CD4-positive, alpha-beta T cell treated with Interleukin-4 for 4 hours (primary cell): ENCODE measurements at regions not wholly inside any gene's neighbourhood (a gene's known extent, or its start where the extent isn't known, plus 50 kb on each side); places are given as distances from the start of the nearest gene placed in this dataset.
"Not testable (repeated sequence)": the region's sequence is repeated elsewhere in the genome, so short reads cannot be mapped to it uniquely, and the experiment has no call there.

Experiments
- DNase-seq: peaks from one replicate; pipeline ENCODE4 v3.0.0-alpha.2; 2020

DNA sequence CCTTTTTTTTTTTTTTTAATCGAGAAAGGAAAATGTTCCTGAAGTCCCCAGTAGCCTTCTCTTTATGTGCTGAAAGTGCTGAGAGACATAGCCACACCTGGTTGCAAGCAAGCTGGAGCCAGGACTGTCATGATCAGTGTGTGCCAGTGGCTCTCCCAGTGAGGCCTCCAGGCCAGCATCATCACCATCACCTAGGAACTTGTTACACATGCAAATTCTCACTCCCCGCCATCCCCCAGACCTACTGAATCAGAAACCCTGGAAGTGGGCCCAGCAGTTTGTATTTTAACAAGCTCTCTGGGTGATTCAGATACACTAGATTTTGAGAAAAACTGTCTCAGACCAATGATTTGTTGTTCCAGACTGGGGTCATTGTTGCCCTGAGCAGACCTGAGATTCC lies 181.9 kb upstream of the GLRA1 start:
- no peak for DNase-seq

DNA sequence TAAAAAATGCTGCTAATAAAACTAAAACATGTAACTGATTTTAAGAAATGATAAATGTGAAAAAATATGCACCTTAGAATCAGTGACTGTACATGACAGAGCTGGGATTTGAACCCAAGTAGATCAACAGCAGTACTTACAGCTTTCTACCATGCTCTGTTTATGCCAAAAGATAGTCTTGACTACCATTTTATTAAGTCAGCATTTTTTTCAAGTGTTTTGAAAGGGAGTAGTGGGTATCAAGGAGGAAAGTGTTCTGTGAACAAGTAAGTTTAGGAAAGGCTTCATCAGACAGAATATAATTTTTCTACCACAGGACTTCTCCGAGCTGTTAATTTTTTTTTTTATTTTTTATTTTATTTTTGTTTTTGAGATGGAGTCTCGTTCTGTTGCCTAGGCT lies 180.4 kb upstream of the GLRA1 start:
- no peak for DNase-seq

DNA sequence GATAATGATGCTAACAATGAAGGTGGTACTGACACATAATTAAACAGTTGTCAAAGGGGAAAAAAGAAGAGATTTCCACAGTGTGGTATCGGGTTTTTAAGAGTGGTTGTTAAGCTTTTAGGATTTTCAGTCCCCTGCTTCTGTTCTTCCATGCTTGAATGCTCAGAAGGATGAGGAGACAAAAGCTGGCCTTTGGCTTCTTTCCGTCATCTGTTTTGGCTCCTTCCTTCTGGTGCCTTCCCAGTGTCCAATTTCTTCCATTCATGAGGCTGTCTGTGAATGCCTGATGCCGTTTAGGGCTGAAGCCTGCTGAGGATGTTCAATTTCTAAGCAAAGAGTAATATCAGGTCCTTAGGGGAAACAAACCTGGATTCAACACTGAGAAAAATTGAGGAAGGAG lies 179.6 kb upstream of the GLRA1 start:
- DNase-seq, result no peak

DNA sequence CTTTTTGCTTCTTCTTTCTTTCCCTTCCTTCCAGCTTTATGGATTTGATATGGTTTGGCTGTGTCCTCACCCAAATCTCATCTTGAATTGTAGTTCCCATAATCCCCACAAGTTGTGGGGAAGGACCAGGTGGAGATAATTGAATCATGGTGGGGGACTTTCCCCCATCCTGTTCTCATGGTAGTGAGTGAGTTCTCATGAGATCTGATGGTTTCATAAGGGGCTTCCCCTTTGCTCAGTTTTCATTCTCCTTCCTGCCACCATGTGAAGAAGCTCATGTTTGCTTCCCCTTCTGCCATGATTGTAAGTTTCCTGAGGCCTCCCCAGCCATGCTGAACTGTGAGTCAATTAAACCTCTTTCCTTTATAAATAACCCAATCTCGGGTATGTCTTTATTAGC lies 178.3 kb upstream of the GLRA1 start:
- DNase-seq, result not testable (repeated sequence)

DNA sequence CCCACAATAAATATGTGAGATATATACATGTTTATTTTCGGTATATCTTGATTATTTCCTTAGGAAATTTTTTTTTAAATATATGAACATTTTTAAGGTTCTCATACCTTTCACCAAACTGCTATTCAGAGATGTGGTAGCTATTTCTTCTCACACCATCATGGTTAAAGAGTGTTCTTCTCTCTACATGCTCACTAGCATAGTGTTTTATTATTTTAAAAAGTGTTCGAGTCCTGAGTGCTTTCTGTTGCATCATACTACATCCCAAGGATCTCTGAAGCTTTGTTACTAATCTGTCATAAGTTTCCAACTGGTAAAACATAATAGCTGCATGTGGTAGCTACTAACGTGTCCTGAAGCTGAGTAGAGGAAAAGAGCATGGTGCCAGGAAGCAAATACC lies 177.4 kb upstream of the GLRA1 start:
- DNase-seq, result no peak

DNA sequence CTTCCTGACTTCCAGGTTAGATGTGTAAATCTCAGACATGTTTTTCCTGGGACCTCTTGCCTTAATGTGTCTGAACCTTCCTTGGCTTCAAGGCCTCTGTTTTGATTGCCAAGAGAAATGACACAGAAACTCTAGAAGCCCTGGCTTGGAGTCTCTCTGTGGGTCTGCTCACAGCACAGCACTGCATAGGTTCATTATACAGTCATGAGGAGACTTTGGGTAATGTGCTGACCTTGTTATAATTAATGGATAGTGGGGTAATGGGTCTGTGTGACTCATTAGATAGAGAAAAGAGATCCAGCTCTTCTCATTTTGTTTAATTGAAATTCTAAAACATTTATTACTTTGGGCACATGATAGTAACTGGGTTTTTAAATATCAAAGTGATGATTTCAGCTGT lies 175.8 kb upstream of the GLRA1 start:
- no peak for DNase-seq

DNA sequence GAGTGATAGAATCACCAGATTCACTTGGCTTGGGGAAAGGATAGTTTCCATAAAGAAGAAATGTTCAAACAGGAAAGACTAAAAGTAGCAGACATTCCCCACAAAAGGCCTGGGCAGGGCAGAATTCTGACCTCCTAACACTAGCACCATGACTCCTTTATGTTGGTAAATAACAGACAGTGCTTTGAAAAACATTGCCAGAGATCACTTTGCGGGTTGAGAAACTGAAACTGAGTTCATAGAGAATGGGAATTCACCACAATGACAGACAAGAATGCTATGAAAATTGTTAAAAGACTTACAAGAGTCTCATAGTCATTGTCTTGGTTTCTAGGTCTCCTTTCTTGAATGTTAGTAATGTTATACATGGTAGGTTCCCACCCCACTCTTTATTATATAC lies 172.5 kb upstream of the GLRA1 start:
- no peak for DNase-seq

DNA sequence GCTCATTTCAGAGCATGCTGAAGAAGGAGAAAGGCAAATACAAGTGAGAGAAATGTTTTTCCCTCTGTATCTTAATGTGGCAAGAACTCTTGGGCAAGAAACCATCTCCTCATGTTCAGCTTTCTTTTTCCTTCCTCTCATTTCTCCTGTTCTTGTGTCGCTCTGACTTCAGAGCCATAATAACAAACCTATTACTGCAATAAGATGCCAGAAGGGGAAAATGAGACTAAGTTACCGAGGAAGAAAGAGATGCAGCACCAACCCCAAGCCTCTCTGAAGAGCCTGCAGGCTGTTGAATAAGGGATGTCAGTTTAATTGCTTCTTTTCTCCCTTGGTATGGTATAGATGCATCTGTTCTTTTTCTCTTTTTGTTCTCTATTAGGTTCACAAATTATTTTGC lies 170.1 kb upstream of the GLRA1 start:
- DNase-seq, result no peak

DNA sequence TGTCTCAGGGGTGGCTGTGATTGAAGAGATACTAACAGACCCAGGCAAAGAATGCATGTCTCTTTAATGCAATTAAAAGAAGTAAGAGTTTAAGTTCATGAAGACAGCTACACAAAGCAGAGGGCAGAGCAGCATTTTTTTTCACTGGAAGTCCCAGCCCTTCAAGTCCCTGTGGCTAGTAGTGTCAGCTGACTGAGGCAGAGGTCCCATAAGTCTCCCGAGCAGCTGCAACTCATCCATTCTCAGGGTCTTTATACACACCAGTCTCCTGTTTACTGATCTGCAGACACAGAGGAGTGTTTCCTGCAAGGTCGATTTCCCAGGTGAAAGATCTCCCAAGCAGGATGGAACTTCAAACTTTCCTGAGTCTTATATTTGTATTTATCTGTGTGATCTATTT lies 169.4 kb upstream of the GLRA1 start:
- no peak for DNase-seq

DNA sequence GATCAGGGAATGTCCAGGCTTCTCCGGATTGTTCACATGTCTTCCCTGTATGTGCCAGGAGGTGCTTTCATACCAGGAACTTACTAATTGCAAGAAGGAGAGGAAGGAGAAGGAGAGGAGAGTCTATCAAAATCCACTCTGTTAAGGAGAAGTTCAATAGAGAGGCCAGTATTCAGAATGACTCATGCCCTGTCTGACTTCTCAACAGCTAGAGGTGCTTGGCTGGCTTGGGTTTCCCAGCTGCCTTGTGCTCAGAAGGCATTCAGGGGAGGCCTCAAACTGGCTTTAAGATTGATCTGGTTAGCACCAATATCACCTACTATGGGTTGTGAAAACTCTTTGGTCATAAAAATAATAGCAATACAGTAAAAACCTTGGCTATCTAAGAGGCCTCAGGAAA lies 167.9 kb upstream of the GLRA1 start:
- no peak for DNase-seq

DNA sequence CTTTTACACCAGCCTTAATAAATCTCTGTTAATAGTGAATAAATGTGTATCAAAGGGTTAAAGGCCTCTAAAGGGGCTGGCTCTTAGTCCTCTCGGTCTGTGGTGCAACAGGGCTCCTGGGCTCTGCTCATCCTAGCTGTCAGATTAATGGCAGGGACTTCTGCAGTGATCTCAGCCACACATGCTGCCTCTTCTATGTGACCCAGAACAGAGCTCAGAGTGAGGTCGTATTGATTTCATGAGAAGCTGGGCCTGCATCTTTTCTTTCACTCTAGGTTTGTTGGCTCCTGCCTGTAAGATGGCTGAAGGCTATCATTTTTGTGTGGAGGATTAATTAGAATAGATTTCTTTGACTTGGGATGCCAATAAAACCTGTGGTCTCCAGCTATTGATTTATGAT lies 165.0 kb upstream of the GLRA1 start:
- no peak for DNase-seq

DNA sequence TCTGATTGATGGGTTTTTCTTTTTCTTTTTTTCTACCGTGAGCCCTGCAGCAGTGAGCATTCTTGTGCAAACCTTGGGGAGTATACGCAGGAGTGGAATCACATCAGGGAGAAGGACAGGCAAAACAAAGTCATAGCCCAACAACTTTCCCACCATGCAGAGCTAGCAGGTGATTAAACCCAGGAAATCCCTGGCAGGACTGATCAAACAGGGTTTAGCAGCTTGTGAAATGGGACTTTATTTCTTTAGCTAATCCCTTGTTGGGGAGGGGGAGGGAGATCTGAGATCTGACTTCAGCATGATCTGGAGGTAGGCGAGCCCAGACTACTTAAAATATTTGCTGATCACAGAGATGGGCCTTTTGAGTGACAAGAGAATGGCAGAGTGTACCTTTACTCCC lies 162.0 kb upstream of the GLRA1 start:
- DNase-seq, result no peak

DNA sequence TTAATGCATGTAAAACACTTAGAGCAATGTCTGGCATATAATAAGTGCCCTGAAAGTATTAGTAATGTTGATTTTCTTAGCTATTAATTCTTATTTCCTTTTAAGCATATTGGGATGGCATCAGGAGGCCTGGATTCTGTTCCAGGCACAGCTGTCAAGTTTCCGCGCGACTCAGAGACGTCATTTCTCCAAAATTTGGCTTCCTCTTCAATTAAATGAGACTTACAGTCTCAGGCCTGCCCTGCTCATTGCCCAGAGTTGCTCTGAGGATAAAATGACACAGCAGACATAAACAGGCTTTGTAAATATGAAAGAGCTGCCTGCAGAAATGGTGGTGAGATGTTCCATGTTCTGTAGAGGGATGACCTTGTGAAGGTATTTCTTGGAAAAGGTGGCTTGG lies 159.8 kb upstream of the GLRA1 start:
- no peak for DNase-seq

DNA sequence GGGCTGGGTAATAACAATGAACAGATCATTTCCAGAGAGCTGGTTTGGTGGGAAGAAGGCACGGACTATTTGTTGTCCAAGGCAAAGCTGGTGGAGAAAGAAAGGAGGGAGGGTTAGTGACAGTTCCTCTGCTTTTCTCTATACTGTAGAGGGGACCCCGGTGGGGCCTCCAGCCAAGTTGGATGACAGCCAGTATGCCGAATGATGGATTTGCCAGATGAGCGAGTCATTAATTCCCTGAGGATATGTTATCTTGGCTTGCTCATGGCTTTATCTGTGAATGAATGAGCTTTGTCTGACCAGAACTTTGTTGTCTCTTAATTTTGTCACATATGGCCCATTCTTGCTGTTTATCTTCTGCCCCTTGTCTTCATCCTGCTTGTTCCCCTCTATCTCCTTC lies 158.6 kb upstream of the GLRA1 start:
- no peak for DNase-seq

DNA sequence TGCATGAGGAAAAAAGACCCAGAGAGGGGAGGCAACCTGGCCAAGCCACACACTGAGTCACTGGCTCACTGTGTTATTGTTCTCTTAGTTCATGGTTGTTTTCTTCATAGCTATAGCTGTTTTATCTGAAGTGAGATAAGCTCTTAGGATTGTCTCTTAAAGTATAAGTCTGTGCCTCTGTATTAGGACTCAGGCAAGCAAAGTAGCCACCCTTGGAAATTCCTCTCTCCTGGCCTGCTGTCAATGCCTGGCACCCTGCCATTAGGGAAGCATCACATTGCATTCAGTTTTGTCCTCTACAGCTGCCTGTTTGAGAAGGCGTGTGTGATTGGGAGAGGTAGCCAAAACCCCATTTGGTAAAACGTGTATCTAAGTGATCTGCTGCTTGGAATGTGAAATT lies 147.4 kb upstream of the GLRA1 start:
- no peak for DNase-seq

DNA sequence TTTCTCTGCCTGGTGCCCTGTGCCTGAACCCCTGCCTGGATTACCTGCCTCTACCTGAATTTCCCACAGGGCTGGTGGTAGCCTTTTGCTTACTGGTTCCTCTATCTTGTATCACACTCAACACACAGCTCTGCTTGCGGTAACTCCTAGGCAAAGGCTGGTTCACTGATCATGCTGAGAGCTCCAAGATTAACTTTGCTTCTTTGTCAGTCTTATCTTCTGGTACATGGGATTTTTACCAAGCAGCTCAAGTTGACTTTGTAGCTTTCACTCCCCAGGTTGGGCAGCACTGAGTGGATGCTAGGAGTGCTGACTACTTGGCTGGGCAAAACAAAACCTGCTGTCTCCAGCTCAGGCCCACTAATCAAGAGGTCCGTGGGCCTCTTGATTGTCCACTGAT lies 145.9 kb upstream of the GLRA1 start:
- no peak for DNase-seq

DNA sequence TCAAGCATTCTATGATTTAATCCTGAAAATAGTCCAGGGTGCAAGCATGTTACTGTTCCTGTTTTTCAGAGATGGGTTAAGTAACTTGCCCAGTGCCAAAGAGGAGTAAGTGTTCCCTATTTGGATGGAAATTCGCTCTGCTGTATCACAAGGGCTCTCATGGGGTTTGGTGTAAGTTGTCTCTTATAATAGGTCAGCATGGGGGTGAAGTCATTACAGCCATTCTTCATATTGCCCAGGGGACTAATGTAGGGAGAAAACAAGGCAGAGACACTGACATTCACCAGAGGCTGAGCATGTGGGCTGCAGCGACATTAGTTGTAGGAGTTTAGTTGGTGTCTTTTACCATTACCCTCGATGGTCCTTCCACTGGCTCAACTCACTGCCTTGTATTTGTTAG lies 142.1 kb upstream of the GLRA1 start:
- no peak for DNase-seq

DNA sequence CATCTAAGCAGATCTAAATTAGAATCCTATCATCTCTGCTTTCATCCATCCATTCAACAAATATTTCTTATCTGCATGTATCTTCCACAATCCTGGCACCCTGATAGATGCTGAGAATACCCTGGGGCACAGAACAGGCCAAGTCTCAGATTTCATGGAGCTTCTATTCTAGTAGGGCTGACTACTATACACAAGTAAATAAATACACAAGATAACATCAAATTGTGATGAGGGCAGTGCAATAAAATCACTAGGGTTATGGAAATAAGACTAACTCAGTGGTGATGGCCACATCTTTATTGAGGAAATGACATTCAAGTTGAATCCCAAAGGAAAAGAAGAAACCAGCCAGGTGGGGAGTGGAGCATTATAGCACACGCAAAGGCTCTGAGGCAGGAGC lies 138.4 kb upstream of the GLRA1 start:
- no peak for DNase-seq

DNA sequence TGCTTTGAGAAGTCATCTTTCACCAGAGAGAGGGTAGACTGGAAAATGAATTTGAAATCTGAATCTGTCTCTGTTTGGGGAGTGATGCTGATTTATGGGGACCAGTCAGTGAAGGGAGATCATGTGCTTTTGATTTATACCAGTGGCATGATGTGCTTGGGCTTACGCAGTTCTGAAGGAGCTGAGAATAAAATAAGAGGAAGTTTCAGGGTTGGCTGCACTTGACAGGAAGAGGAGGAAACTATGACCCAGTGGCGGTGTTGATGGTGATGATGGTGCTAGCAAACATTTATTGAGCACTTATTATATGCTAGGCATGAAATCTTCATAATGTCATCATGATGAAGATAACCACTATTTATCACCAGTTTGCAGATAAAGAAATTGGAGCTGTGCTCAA lies 136.4 kb upstream of the GLRA1 start:
- DNase-seq, result no peak

DNA sequence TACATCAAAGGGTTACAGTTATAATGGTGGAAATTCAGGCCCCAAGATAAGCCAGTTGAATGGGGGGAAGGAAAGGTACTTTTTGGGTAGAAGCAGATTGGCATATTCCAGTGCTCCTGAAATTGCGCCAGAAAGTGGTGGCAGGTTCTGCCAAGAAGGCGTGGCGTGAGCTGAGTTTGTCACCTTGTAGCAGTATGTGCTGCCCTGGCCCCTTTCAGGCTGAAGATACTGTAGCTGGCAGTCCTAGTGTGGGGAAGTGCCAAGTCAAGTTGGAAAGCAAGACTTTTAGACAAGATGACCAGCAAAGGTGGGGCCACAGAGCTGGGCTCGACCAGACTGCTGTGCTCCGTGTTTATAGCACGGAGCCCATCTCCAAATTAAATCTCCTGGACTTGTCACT lies 133.6 kb upstream of the GLRA1 start:
- no peak for DNase-seq

DNA sequence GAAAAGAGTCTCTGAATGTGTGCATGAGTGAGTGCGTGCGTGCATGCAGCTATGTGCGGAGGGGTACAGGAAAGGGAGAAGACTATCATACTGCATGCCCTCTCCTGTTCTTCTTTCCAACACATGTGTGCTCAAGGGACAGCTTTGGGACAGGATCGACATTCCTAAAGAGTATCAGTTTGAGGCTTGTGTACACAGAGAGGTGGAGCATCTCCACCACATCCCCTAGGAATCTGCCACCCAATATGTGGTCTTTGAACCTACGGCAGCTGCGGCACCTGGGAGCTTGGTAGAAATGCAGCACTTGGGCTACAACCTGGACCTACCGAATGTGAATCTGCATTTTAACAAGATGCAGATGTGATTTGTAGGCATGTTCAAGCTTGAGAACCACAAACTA lies 132.3 kb upstream of the GLRA1 start:
- DNase-seq, result no peak

DNA sequence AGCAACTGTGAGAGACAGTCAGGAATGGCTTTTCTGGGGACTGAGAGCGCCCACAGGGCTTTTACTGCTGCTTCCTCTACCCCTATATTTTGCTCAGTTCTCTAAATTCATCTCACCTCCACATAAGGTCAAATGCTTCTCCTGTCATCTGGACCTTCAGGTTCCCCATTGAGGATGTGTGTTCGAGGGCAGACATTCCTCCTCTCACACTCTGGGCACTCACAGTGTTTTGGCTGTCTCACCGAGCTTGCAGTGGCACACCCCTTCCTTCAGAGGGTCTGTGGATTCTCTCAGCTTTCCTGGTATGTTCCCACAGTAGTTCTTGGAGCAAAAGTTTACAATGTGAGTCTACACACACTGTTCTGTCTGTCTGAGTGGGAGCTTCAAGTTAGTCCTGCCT lies 127.8 kb upstream of the GLRA1 start:
- DNase-seq, result no peak

DNA sequence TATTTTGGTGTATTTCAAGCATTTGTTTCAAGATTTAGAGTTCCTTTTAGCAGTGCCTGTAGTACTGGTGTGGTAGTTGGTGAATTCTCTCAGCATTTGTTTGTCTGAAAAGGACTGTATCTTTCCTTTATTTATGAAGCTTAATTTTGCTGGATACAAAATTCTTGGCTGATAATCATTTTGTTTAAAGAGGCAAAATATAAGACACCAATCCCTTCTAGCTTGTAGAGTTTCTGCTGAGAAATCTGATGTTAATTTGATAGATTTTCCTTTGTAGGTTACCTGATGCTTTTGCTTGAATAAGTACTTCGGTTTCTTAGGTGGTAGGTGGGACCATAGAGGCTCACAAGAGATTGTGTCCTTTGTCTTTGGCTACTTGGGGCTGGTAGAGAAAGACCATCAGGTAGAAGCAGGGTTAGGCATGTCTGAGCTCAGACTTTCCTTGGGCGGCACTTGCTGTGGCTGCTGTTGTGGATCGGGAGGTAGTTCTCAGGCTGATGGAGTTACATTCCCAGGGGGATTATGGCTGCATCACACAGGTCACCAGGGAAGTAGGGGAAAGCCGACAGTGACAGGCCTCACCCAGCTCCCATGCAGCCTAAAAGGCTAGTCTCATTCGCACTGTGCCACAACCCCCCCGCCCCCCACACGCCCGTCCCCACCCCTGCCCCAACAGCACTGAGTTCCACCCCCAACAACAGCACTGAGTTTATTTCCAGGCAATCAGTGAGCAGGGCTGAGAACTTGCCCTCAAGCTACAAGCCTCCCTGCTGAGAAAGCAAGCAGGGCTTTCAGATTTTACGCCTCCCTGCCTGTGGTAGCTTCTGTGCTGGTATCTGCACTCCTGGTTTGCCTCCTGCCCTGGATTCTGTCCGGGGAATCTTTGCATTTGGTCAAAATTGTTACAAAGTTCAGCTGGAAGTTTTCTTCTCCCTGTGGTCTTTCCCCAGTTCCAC lies 127.1 kb upstream of the GLRA1 start:
- no peak for DNase-seq

DNA sequence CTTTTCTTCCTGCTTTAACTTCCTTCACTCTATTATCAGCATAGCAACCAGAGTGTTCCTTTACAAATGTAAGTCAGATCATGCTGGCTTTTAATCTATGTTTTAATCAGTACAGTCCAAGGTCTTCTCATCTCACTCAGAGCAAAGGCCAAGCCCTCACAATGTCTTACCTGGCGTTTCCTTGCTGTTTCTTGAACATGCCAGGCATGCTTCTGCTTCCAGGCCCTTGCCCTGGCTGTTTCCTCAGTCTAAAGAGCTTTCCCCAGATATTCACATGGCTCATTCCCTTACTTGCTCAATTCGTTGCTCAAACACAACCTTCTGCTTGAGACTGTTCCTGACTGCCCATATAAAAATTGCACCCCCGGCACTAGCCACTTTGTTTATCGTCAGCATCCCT lies 121.7 kb upstream of the GLRA1 start:
- no peak for DNase-seq

DNA sequence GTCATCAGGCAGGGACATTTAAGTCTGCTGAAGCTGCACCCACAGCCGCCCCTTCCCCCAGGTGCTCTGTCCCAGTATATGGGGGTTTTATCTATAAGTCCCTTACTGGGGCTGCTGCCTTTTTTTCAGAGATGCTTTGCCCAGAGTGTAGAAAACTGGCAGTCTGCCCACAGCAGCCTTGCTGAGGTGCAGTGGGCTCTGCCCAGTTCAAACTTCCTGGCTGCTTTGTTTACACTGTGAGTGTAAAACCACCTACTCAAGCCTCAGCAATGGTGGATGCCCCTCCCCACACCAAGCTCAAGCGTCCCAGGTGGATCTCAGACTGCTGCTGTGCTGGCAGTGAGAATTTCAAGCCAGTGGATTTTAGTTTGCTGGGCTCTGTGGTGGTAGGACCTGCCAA lies 114.2 kb upstream of the GLRA1 start:
- peak; percentile 29 for DNase-seq
